ENCODE measurements at regions not wholly inside any gene's neighbourhood (a gene's known extent, or its start where the extent isn't known, plus 50 kb on each side); places are given as distances from the start of the nearest gene placed in this dataset.

DNA sequence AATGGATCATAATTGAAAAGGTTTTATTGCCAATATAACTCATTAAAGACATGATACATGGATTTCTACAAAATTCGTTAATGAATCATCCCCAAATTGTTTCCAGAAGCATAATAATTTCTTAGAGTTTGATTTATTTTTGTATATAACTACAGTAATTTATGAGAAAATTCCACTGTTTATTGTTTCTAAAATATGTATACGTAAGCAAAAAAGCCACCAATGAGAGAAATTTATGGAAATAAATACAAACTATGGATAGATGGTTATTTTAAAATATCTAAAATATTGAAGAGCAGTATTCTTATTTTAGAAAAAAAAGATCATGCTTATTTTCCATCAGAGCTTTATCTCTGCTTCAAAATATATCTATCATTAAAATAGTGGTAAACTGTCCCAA, 260.0 kb upstream of the ZNF385D start:
- TF ChIP-seq, protein P1, sequence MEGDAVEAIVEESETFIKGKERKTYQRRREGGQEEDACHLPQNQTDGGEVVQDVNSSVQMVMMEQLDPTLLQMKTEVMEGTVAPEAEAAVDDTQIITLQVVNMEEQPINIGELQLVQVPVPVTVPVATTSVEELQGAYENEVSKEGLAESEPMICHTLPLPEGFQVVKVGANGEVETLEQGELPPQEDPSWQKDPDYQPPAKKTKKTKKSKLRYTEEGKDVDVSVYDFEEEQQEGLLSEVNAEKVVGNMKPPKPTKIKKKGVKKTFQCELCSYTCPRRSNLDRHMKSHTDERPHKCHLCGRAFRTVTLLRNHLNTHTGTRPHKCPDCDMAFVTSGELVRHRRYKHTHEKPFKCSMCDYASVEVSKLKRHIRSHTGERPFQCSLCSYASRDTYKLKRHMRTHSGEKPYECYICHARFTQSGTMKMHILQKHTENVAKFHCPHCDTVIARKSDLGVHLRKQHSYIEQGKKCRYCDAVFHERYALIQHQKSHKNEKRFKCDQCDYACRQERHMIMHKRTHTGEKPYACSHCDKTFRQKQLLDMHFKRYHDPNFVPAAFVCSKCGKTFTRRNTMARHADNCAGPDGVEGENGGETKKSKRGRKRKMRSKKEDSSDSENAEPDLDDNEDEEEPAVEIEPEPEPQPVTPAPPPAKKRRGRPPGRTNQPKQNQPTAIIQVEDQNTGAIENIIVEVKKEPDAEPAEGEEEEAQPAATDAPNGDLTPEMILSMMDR (IDR thresholded peaks at IDR 0.05): no peak
- TF ChIP-seq TEAD4 (CRISPR knock-in tag; IDR thresholded peaks at IDR 0.05) (no peak), ESRRA (CRISPR knock-in tag; IDR thresholded peaks at IDR 0.05; ENCODE audit: borderline replicate concordance) (no peak), NR1H2 (CRISPR knock-in tag; IDR thresholded peaks at IDR 0.05) (no peak), TEAD1 (CRISPR knock-in tag; IDR thresholded peaks at IDR 0.05) (no peak)
- TF ChIP-seq, protein P2, sequence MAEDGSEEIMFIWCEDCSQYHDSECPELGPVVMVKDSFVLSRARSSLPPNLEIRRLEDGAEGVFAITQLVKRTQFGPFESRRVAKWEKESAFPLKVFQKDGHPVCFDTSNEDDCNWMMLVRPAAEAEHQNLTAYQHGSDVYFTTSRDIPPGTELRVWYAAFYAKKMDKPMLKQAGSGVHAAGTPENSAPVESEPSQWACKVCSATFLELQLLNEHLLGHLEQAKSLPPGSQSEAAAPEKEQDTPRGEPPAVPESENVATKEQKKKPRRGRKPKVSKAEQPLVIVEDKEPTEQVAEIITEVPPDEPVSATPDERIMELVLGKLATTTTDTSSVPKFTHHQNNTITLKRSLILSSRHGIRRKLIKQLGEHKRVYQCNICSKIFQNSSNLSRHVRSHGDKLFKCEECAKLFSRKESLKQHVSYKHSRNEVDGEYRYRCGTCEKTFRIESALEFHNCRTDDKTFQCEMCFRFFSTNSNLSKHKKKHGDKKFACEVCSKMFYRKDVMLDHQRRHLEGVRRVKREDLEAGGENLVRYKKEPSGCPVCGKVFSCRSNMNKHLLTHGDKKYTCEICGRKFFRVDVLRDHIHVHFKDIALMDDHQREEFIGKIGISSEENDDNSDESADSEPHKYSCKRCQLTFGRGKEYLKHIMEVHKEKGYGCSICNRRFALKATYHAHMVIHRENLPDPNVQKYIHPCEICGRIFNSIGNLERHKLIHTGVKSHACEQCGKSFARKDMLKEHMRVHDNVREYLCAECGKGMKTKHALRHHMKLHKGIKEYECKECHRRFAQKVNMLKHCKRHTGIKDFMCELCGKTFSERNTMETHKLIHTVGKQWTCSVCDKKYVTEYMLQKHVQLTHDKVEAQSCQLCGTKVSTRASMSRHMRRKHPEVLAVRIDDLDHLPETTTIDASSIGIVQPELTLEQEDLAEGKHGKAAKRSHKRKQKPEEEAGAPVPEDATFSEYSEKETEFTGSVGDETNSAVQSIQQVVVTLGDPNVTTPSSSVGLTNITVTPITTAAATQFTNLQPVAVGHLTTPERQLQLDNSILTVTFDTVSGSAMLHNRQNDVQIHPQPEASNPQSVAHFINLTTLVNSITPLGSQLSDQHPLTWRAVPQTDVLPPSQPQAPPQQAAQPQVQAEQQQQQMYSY (CRISPR knock-in tag; IDR thresholded peaks at IDR 0.05): no peak

All from WTC11 (cell line).